ENCODE measurements at regions not wholly inside any gene's neighbourhood (a gene's known extent, or its start where the extent isn't known, plus 50 kb on each side); places are given as distances from the start of the nearest gene placed in this dataset.
"Not testable (repeated sequence)": the region's sequence is repeated elsewhere in the genome, so short reads cannot be mapped to it uniquely, and the experiment has no call there.

DNA sequence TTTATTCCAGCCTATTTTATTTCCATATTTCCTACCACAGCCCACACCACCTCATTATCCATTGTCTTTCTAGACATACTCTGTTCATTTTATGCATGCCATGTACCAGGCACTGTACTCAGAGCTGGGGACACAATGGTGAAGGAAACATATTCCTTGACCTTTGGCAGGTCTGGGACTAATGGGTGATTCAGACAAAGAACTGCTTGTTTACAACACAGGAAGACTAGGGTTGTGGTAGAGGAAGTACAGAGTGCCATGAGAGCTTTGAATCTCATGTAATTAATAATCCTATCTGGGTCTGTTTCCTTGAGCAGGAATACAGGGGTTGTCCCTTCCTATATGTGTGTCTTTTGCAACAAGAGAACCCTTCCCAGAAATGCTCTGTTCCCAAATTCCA lies 75.1 kb upstream of the NUDT10 start:
- intact Hi-C loops (cut with DNase I; ENCODE audit: low total_unique reads): no loop called here

DNA sequence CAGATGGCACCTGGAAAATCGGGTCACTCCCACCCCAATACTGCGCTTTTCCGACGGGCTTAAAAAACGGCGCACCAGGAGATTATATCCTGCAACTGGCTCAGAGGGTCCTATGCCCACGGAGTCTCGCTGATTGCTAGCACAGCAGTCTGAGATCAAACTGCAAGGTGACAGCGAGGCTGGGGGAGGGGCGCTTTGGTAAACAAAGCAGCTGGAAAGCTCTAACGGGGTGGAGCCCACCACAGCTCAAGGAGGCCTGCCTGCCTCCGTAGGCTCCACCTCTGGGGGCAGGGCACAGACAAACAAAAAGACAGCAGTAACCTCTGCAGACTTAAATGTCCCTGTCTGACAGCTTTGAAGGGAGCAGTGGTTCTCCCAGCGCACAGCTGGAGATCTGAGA lies 70.4 kb upstream of the NUDT10 start:
- H3K27me3 ChIP-seq; H3K9me3 ChIP-seq; DNase-seq; H3K4me1 ChIP-seq; H3K4me3 ChIP-seq; intact Hi-C loops (cut with DNase I; ENCODE audit: low total_unique reads); H3K36me3 ChIP-seq; H3K27ac ChIP-seq: not testable (repeated sequence)

More for the DNA sequence above, 75.1 kb upstream of the NUDT10 start:
- Histone ChIP-seq H3K4me1 (no peaks in the 10 kb centered on the region), H3K27ac (no peak overlapping the region), H3K36me3 (no peaks in the 10 kb centered on the region), H3K27me3 (no peaks in the 10 kb centered on the region), H3K4me3 (no peak overlapping the region), H3K9me3 (no peaks in the 10 kb centered on the region)
- no peak for TF ChIP-seq POLR2A (IDR thresholded peaks at IDR 0.05)
- TF ChIP-seq, protein P1, sequence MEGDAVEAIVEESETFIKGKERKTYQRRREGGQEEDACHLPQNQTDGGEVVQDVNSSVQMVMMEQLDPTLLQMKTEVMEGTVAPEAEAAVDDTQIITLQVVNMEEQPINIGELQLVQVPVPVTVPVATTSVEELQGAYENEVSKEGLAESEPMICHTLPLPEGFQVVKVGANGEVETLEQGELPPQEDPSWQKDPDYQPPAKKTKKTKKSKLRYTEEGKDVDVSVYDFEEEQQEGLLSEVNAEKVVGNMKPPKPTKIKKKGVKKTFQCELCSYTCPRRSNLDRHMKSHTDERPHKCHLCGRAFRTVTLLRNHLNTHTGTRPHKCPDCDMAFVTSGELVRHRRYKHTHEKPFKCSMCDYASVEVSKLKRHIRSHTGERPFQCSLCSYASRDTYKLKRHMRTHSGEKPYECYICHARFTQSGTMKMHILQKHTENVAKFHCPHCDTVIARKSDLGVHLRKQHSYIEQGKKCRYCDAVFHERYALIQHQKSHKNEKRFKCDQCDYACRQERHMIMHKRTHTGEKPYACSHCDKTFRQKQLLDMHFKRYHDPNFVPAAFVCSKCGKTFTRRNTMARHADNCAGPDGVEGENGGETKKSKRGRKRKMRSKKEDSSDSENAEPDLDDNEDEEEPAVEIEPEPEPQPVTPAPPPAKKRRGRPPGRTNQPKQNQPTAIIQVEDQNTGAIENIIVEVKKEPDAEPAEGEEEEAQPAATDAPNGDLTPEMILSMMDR (IDR thresholded peaks at IDR 0.05): no peak
- no peak for DNase-seq

DNA sequence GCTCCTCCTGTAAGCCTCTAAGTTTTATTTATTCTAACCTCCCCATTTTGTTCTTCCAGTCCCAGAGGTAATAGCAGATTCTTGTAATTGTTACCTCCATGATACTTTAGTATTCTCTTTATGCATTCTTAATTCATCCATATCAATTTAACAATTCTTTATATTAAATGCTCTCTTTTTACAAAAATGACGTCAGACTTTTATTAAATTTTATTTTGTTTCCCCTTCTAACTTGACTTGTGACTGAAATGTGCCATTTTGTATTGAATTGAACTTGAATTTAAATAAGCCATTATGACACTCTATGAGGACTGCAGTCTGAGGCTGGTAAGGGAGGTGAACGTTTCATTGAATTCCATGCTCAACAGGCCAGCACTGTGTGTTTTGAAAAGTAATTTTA lies 60.0 kb upstream of the NUDT10 start:
- Histone ChIP-seq H3K27me3 (peaks cover 0 to 3% of the 10 kb centered on the region in 2 donors), H3K9me3 (no peaks in the 10 kb centered on the region), H3K36me3 (no peaks in the 10 kb centered on the region), H3K27ac (no peak overlapping the region), H3K4me3 (no peak overlapping the region), H3K4me1 (no peaks in the 10 kb centered on the region)
- no peak for DNase-seq
- intact Hi-C loops (cut with DNase I; ENCODE audit: low total_unique reads): no loop called here
- TF ChIP-seq, protein P1 (IDR thresholded peaks at IDR 0.05): no peak
- no peak for TF ChIP-seq POLR2A (IDR thresholded peaks at IDR 0.05)

DNA sequence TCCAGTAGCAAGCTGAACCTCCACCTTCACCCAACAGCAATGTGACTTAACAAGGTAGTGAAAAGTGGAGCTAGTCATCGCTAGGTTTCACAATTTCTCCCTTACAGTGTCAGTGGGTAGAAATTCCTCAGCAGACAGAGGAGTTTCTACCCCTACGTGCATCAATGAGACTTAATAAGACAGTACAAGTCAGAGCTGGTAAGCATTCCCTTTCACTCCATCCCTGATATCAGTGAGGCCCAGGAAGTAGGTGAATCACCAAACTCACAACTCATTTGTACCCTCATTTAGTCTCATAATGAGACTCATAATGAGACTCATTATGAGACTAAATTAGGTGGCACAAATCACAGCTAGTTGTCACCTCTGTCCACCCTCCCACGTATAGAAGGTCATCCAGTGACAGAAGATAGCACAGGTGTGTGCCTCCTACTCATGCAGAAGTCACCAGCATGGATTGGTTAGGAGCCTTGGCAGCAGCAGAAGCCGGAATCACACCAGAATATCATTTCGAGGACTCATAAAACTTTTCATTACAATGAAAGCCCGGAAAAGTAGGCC lies 50.8 kb upstream of the NUDT10 start:
- intact Hi-C loops (cut with DNase I; ENCODE audit: low total_unique reads): no loop called here
- no peaks in the 10 kb centered on the region for H3K36me3 ChIP-seq
- no peaks in the 10 kb centered on the region for H3K9me3 ChIP-seq
- H3K27ac ChIP-seq: no peak overlapping the region
- no peak for TF ChIP-seq POLR2A (IDR thresholded peaks at IDR 0.05)
- TF ChIP-seq, protein P1 (IDR thresholded peaks at IDR 0.05): no peak
- no peak overlapping the region for H3K4me3 ChIP-seq
- peaks cover 0 to 3% of the 10 kb centered on the region in 2 donors for H3K27me3 ChIP-seq
- no peak for DNase-seq
- no peaks in the 10 kb centered on the region for H3K4me1 ChIP-seq
